Pancreas (tissue), 10 donors: ENCODE measurements at regions not wholly inside any gene's neighbourhood (a gene's known extent, or its start where the extent isn't known, plus 50 kb on each side); places are given as distances from the start of the nearest gene placed in this dataset.

Experiments
- ATAC-seq, 4 donors: fragments of 200-7000 bp; cut with Tn5 transposase; one replicate each; pipeline versions ENCODE4 v1.8.0 to v1.9.1; 2020; ENCODE audit warnings: mild to moderate bottlenecking in 4 of 4, moderate library complexity in 4 of 4
- DNase-seq, 6 donors: peaks; one replicate each; pipeline ENCODE4 v3.0.0-alpha.2; 2020
- FAIRE-seq: peaks from 2 replicates; lab custom pipeline; 2012; peaks lifted over from hg19 to GRCh38; lab: Jason Lieb, UNC
- H3K27ac ChIP-seq, 4 donors: fragments of 200-600 bp; sonication (generic); 1 replicate in 3 of 4; 2 replicates in 1 of 4; pipeline versions ENCODE4 v1.5.0 to v1.8.0; 2020
- H3K27me3 ChIP-seq, 4 donors: fragments of 200-600 bp; one replicate each; pipeline ENCODE4 v1.8.0; 2021
- H3K36me3 ChIP-seq, 3 donors: fragments of 200-600 bp; sonication (generic) in 1 of 3; one replicate each; pipeline versions ENCODE4 v1.5.0 to v1.8.0; 2020 to 2021
- H3K4me1 ChIP-seq, 3 donors: fragments of 200-600 bp; one replicate each; pipeline ENCODE4 v1.8.0; 2021
- H3K4me3 ChIP-seq, 4 donors: fragments of 200-600 bp; sonication (generic) in 2 of 4; one replicate each; pipeline versions ENCODE4 v1.5.0 to v1.8.0; 2020 to 2021
- H3K9me3 ChIP-seq, 4 donors: fragments of 200-600 bp; one replicate each; pipeline ENCODE4 v1.8.0; 2021
- WGBS, 2 donors: extraction: QIAGEN DNeasy Blood & Tissue Kit; methylation state at CpG; one replicate each; pipeline ENCODE4 v1.1.7; 2013; 5-methylcytosine and 5-hydroxymethylcytosine counted together
- intact Hi-C, 3 donors: fragments of 100-400 bp; cut with DNase I; formaldehyde crosslinking; loops; one replicate each; pipeline versions ENCODE4 v1.11.1 to v1.14.2; 2022
- TF ChIP-seq, protein P1 (sequence below), 4 donors: fragments of 200-600 bp; sonication (generic) in 3 of 4; IDR thresholded peaks; one replicate each; pipeline versions ENCODE4 v1.5.0 to v1.8.0; 2021; ENCODE audit warnings: antibody characterized with exemption in 4 of 4
- donor health status: healthy with polysubstance abuse.
- donor health status: DM: no; HTN: no; CAD: no; lungs with moderate emphysema.
- donor health status: DM: no; HTN: no; CAD: no.
- donor health status: control.
- donor health status: control.
- donor health status: Bipolar disorder and iron deficiency.
- donor health status: DM: yes; HTN: yes; CAD: no.
- donor health status: DM: no; HTN: no; CAD: no.
- donor health status: DM: no; HTN: no; CAD: no.
- donor health status: DM: yes; HTN: yes; CAD: no.

DNA sequence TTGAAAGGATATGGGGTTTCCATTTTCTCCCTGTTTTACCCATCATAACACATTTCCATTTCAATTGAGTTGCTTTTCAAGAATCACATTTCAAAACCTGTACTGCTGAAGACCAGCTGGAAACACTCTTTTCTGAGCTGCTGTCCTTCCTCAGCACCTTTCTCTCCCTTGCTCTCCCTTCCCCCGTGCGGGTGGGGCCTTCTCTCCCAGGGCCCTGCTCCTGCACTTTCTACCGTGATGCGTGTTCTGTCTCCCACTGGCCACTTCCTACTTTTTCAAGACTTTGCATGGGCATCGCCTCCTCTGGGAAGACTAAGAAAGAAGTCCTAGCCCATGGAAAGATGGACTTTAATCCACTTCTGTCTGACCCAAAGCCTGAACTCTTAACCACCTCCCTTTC, 390.4 kb downstream of the PTPRU start:
- 72 to 79% methylated on average over 5 of the region's 5 CpGs for WGBS, 2 donors

DNA sequence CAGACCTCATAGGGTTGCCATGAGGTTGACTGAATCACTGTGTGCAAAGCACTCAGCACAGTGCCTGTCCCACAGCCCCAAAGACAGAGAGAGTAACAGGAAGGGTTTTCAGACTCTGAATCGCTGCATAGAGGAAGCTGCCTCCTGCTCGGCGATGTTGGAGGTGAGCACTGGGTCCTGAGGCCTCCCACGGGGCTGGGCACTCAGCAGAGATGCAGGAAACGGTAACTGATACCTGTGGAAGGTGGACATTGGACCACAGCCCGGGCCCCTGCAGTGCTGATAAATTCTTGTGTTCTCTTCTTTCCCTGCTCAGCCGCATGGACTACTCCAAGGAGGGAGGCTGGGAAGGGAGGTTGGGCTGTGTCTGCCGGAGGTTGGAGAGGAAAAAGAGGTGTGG, 389.7 kb downstream of the PTPRU start:
- DNase-seq, result no peak
- intact Hi-C loops, result no loop called here
- no peak for FAIRE-seq
- WGBS, 2 donors, result 66 to 74% methylated on average over 7 to 8 of the region's 8 CpGs
- TF ChIP-seq, protein P1, sequence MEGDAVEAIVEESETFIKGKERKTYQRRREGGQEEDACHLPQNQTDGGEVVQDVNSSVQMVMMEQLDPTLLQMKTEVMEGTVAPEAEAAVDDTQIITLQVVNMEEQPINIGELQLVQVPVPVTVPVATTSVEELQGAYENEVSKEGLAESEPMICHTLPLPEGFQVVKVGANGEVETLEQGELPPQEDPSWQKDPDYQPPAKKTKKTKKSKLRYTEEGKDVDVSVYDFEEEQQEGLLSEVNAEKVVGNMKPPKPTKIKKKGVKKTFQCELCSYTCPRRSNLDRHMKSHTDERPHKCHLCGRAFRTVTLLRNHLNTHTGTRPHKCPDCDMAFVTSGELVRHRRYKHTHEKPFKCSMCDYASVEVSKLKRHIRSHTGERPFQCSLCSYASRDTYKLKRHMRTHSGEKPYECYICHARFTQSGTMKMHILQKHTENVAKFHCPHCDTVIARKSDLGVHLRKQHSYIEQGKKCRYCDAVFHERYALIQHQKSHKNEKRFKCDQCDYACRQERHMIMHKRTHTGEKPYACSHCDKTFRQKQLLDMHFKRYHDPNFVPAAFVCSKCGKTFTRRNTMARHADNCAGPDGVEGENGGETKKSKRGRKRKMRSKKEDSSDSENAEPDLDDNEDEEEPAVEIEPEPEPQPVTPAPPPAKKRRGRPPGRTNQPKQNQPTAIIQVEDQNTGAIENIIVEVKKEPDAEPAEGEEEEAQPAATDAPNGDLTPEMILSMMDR (IDR thresholded peaks at IDR 0.05), result no peak
- H3K4me3 ChIP-seq, result no peak overlapping the region
- no peaks in the 10 kb centered on the region for H3K36me3 ChIP-seq
- no peaks in the 10 kb centered on the region for H3K4me1 ChIP-seq
- no peak overlapping the region for H3K27ac ChIP-seq
- H3K27me3 ChIP-seq, result no peaks in the 10 kb centered on the region
- ATAC-seq, result no peak
- no peaks in the 10 kb centered on the region for H3K9me3 ChIP-seq

More for the DNA sequence above, 390.4 kb downstream of the PTPRU start:
- DNase-seq (no peak), FAIRE-seq (no peak), ATAC-seq (no peak)
- Histone ChIP-seq H3K27ac (no peak overlapping the region), H3K4me1 (no peaks in the 10 kb centered on the region), H3K36me3 (no peaks in the 10 kb centered on the region), H3K4me3 (no peak overlapping the region), H3K9me3 (no peaks in the 10 kb centered on the region), H3K27me3 (no peaks in the 10 kb centered on the region)
- TF ChIP-seq, protein P1 (IDR thresholded peaks at IDR 0.05), result no peak
- intact Hi-C loops, result no loop called here

DNA sequence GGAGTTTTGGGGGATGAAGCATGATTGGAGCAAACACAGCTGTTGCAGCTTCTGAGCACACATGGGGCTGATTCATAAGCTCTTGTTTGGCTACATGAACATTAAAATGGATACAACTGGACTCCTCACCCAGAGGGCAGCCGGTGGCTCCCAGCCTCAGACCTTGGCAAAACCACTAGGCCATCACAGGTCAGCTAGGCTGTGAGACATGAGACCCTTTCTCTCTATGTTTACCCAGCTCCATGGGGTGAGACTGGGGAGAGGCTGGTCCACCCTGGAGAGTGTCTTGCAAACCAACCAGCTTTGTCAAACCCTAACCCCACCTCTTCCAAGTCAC, 388.7 kb downstream of the PTPRU start:
- no peak for DNase-seq
- no peak for FAIRE-seq
- intact Hi-C loops, result no loop called here
- WGBS, 2 donors, result 64 to 74% methylated on average over 1 of the region's 1 CpG
- no peaks in the 10 kb centered on the region for H3K4me1 ChIP-seq
- no peaks in the 10 kb centered on the region for H3K9me3 ChIP-seq
- H3K4me3 ChIP-seq, result no peak overlapping the region
- no peaks in the 10 kb centered on the region for H3K27me3 ChIP-seq
- no peak overlapping the region for H3K27ac ChIP-seq
- TF ChIP-seq, protein P1 (IDR thresholded peaks at IDR 0.05), result no peak
- no peaks in the 10 kb centered on the region for H3K36me3 ChIP-seq
- no peak for ATAC-seq

DNA sequence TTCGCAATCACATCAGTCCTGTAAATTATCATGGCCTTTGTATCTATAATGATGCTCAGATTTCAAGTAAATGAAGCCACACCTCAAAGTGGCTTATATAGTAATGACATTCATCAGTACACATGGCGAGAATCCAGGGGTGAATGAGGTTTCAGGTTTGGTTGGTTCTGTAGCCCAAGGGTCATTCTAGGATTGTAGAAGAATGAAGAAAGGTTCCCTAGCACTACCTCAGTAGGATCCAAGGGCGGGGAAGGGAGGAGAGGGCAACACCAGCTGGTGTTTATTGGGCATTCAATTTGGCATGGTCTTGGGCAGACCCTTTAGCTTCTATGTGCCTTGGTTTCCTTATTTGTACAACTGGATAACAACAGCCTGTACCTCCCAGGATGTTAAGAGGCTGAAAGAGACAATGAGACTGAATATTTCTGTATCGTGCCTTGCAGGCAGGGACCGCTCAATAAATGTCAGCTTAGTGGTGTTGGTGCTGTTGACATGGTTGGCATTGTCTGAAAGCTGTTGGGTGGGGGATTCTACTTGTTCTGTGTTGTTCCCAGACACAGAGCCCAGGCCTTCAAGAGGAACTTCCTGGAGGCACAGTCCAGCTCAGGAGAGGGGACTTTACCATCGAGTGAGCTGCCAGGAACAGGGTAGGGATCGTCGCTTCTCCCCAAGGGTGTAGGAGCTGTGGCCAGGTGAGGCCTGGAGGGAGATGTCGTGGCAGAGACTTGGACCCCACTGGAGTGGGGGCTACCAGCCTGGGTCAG, 388.2 kb downstream of the PTPRU start:
- intact Hi-C loops, result no loop called here
- FAIRE-seq (no peak), DNase-seq (no peak), ATAC-seq (no peak)
- H3K36me3 ChIP-seq, result no peaks in the 10 kb centered on the region
- H3K4me1 ChIP-seq, result no peaks in the 10 kb centered on the region
- no peak overlapping the region for H3K27ac ChIP-seq
- 81 to 82% methylated on average over 9 of the region's 9 CpGs for WGBS, 2 donors
- H3K27me3 ChIP-seq, result no peaks in the 10 kb centered on the region
- no peak overlapping the region for H3K4me3 ChIP-seq
- H3K9me3 ChIP-seq, result no peaks in the 10 kb centered on the region
- TF ChIP-seq, protein P1 (IDR thresholded peaks at IDR 0.05), result no peak

DNA sequence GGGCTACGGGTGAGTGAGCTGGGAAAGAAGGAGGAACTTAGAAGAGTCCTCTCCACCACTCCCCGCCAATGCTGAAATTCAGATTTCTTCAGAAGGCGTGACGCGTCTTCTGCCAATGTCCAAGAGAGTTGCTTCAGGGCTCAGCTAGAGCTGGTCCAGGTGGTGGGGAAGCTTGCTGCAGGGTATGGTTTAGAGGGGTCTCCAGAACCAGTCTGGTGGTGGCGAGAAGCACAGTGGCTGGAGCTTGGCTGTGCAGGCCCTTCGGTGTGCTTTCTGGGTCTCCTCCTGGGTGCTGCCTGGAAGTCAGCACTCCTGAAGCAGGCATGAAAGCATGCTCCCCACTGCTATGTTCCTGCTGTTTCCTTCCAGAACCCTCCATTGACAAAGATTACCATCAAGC, 387.2 kb downstream of the PTPRU start:
- DNase-seq (no peak), FAIRE-seq (no peak), ATAC-seq (no peak)
- TF ChIP-seq, protein P1 (IDR thresholded peaks at IDR 0.05), result no peak
- 82 to 90% methylated on average over 7 of the region's 7 CpGs for WGBS, 2 donors
- H3K27me3 ChIP-seq, result no peaks in the 10 kb centered on the region
- no peak overlapping the region for H3K27ac ChIP-seq
- no peak overlapping the region for H3K4me3 ChIP-seq
- H3K9me3 ChIP-seq, result no peaks in the 10 kb centered on the region
- H3K4me1 ChIP-seq, result no peaks in the 10 kb centered on the region
- intact Hi-C loops, result no loop called here
- H3K36me3 ChIP-seq, result no peaks in the 10 kb centered on the region
